H9 (cell line): ENCODE measurements at regions not wholly inside any gene's neighbourhood (a gene's known extent, or its start where the extent isn't known, plus 50 kb on each side); places are given as distances from the start of the nearest gene placed in this dataset.

Experiments
- DNase-seq: peaks from one replicate; pipeline ENCODE4 v3.0.0-alpha.2; 2017
- H2AFZ ChIP-seq: one replicate; pipeline ENCODE4 v1.6.1; 2013; ENCODE audit warnings: mild to moderate bottlenecking, low read length, control low read depth, moderate library complexity
- H2AK5ac ChIP-seq: 2 replicates; pipeline ENCODE4 v1.6.1; 2013; ENCODE audit warnings: low read length, control low read depth, mixed read lengths; ENCODE audit not compliant: insufficient read length
- H2BK120ac ChIP-seq: one replicate; pipeline ENCODE4 v1.6.1; 2013; ENCODE audit warnings: low read depth, mild to moderate bottlenecking, low read length, control low read depth, inconsistent platforms; ENCODE audit not compliant: poor library complexity, severe bottlenecking
- H2BK12ac ChIP-seq: 2 replicates; pipeline ENCODE4 v1.6.1; 2013; ENCODE audit warnings: low read length, control low read depth, mixed read lengths, low read depth; ENCODE audit not compliant: insufficient read length
- H2BK15ac ChIP-seq: 2 replicates; pipeline ENCODE4 v1.6.1; 2013; ENCODE audit warnings: low read depth, low read length, control low read depth
- H2BK20ac ChIP-seq: one replicate; pipeline ENCODE4 v1.6.1; 2013; ENCODE audit warnings: low read depth, mild to moderate bottlenecking, low read length, control low read depth, inconsistent platforms; ENCODE audit not compliant: poor library complexity, severe bottlenecking
- H2BK5ac ChIP-seq: 2 replicates; pipeline ENCODE4 v1.6.1; 2013; ENCODE audit warnings: low read length, control low read depth, mixed read lengths; ENCODE audit not compliant: insufficient read length
- H3K14ac ChIP-seq: 2 replicates; pipeline ENCODE4 v1.6.1; 2013; ENCODE audit warnings: low read length, control low read depth; ENCODE audit not compliant: insufficient read depth
- H3K18ac ChIP-seq: 2 replicates; pipeline ENCODE4 v1.6.1; 2013; ENCODE audit warnings: low read depth, mild to moderate bottlenecking, mixed read lengths, low read length, control low read depth; ENCODE audit not compliant: insufficient read length
- H3K23ac ChIP-seq: 2 replicates; pipeline ENCODE4 v1.6.1; 2013; ENCODE audit warnings: low read length, control low read depth, mixed read lengths, low read depth; ENCODE audit not compliant: insufficient read length
- H3K23me2 ChIP-seq: 2 replicates; pipeline ENCODE4 v1.6.1; 2013; ENCODE audit warnings: low read depth, mild to moderate bottlenecking, mixed read lengths, low read length, control low read depth; ENCODE audit not compliant: insufficient read length, poor library complexity, severe bottlenecking
- H3K27ac ChIP-seq: 2 replicates; pipeline ENCODE4 v1.5.1; 2013; ENCODE audit warnings: low read length, control low read depth, mixed read lengths, low read depth; ENCODE audit not compliant: insufficient read length
- H3K27me3 ChIP-seq: 2 replicates; pipeline ENCODE4 v1.6.1; 2013; ENCODE audit warnings: low read length, control low read depth, inconsistent platforms; ENCODE audit not compliant: insufficient read depth
- H3K4ac ChIP-seq: 2 replicates; pipeline ENCODE4 v1.6.1; 2013; ENCODE audit warnings: low read depth, mild to moderate bottlenecking, control low read depth, inconsistent platforms, low read length, moderate library complexity
- H3K4me1 ChIP-seq: 2 replicates; pipeline ENCODE4 v1.6.1; 2013; ENCODE audit warnings: low read length, control low read depth, inconsistent platforms; ENCODE audit not compliant: insufficient read depth
- H3K4me2 ChIP-seq: 2 replicates; pipeline ENCODE4 v1.6.1; 2013; ENCODE audit warnings: low read length, control low read depth, mixed read lengths; ENCODE audit not compliant: insufficient read length, insufficient read depth
- H3K56ac ChIP-seq: 2 replicates; pipeline ENCODE4 v1.6.1; 2013; ENCODE audit warnings: low read depth, mild to moderate bottlenecking, mixed read lengths, low read length, control low read depth; ENCODE audit not compliant: insufficient read length
- H3K79me1 ChIP-seq: 2 replicates; pipeline ENCODE4 v1.6.1; 2013; ENCODE audit warnings: low read depth, mild to moderate bottlenecking, moderate library complexity, low read length, control low read depth, inconsistent platforms; ENCODE audit not compliant: insufficient read depth, poor library complexity, severe bottlenecking
- H3K79me2 ChIP-seq: 2 replicates; pipeline ENCODE4 v1.6.1; 2013; ENCODE audit warnings: low read length, control low read depth, inconsistent platforms; ENCODE audit not compliant: insufficient read depth
- H3K9ac ChIP-seq: 2 replicates; pipeline ENCODE4 v1.6.1; 2013; ENCODE audit warnings: low read length, control low read depth, mixed read lengths; ENCODE audit not compliant: insufficient read length; ENCODE audit errors: extremely low read depth
- H3K9me3 ChIP-seq: one replicate; pipeline ENCODE4 v1.6.1; 2013; ENCODE audit warnings: low read depth, low read length, inconsistent platforms; ENCODE audit not compliant: control insufficient read depth
- H3T11ph ChIP-seq: one replicate; pipeline ENCODE4 v1.6.1; 2013; ENCODE audit warnings: mild to moderate bottlenecking, low read length, control low read depth, inconsistent platforms
- H4K20me1 ChIP-seq: one replicate; pipeline ENCODE4 v1.6.1; 2013; ENCODE audit not compliant: control insufficient read depth, insufficient read length, insufficient read depth
- H4K5ac ChIP-seq: 2 replicates; pipeline ENCODE4 v1.6.1; 2013; ENCODE audit warnings: low read depth, mild to moderate bottlenecking, mixed read lengths, low read length, control low read depth; ENCODE audit not compliant: insufficient read length
- H4K8ac ChIP-seq: replicated peaks from 2 replicates; pipeline ENCODE4 v1.6.1; 2013; ENCODE audit warnings: low read length, control low read depth, mixed read lengths, low read depth; ENCODE audit not compliant: insufficient read length
- H4K91ac ChIP-seq: 2 replicates; pipeline ENCODE4 v1.6.1; 2013; ENCODE audit warnings: low read depth, mild to moderate bottlenecking, moderate library complexity, mixed read lengths, low read length, control low read depth; ENCODE audit not compliant: insufficient read length
- H3K27ac Mint-ChIP-seq, 3 experiments: 2 replicates in 2 of 3; 3 replicates in 1 of 3; pipeline ENCODE4 v1.8.0; 2020 to 2021; ENCODE audit warnings: mixed read lengths in 3 of 3, mild to moderate bottlenecking in 1 of 3, moderate library complexity in 1 of 3
- H3K27me3 Mint-ChIP-seq: 2 replicates; pipeline ENCODE4 v1.8.0; 2021; ENCODE audit warnings: low read depth, mild to moderate bottlenecking, moderate library complexity, mixed read lengths
- H3K36me3 Mint-ChIP-seq, 3 experiments: 2 replicates in 2 of 3; 3 replicates in 1 of 3; pipeline ENCODE4 v1.8.0; 2020 to 2021; ENCODE audit warnings: low read depth in 3 of 3, mixed read lengths in 3 of 3; ENCODE audit not compliant: insufficient read depth in 1 of 3
- H3K4me1 Mint-ChIP-seq, 2 experiments: 2 replicates each; pipeline ENCODE4 v1.8.0; 2020; ENCODE audit warnings: mixed read lengths in 2 of 2
- H3K4me3 Mint-ChIP-seq, 2 experiments: 2 replicates in 1 of 2; 3 replicates in 1 of 2; pipeline ENCODE4 v1.8.0; 2020 to 2021; ENCODE audit warnings: mild to moderate bottlenecking in 2 of 2, mixed read lengths in 2 of 2, moderate library complexity in 1 of 2
- H3K9me3 Mint-ChIP-seq, 2 experiments: 2 replicates in 1 of 2; 3 replicates in 1 of 2; pipeline ENCODE4 v1.8.0; 2020; ENCODE audit warnings: mild to moderate bottlenecking in 2 of 2, mixed read lengths in 2 of 2, moderate library complexity in 1 of 2
- WGBS: extraction: QIAGEN DNeasy Blood & Tissue Kit; methylation state at CpG from one replicate; pipeline ENCODE4 v1.1.7; 2013; ENCODE audit warnings: missing lambda C conversion rate, low lambda C conversion rate, mixed read lengths; ENCODE audit not compliant: insufficient read length; ENCODE audit errors: extremely low coverage; 5-methylcytosine and 5-hydroxymethylcytosine counted together
- TF ChIP-seq, protein P1 (sequence below): fragments of 200-600 bp; sonication (generic); conservative IDR thresholded peaks from 3 replicates; pipeline ENCODE4 v1.8.0; 2021; ENCODE audit warnings: antibody characterized with exemption, mild to moderate bottlenecking

DNA sequence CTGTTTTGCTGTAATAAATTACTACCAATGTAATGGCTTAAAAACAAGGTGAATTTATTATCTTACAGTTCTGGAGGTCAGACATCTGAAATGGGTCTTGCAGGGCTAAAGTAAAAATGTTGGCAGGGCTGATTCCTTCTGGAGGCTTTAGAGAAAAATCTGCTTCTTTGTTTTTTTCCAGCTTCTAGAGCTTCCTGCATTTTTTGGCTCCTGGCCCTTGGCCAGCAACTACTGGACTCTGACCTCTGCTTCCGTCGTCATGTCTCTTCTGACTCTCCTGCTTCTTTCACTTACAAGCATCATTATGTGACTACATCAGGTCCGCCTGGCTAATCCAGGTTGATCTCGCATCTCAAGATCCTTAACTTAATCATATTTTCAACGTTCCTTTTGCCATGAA lies 350.9 kb downstream of the S1PR1 start:
- H2BK120ac ChIP-seq, result no peak overlapping the region
- no peaks in the 10 kb centered on the region for H3K23me2 ChIP-seq
- H4K8ac ChIP-seq, result no peak overlapping the region
- no peak overlapping the region for H3K18ac ChIP-seq
- no peak overlapping the region for H3T11ph ChIP-seq
- Mint-ChIP-seq H3K36me3 (no peaks in the 10 kb centered on the region; a peak in 1 of 7 replicates), H3K27ac (no peak overlapping the region; a peak in 1 of 7 replicates), H3K27me3 (no peaks in the 10 kb centered on the region), H3K4me1 (0 out of 4 replicates have a peak, but pooled peaks cover 0 to 3% of the 10 kb centered on the region in 2 experiments), H3K9me3 (no peaks in the 10 kb centered on the region), H3K4me3 (no peak overlapping the region)
- H3K27me3 ChIP-seq, result no peaks in the 10 kb centered on the region
- H3K56ac ChIP-seq, result no peak overlapping the region
- no peaks in the 10 kb centered on the region for H3K79me1 ChIP-seq
- TF ChIP-seq, protein P1, sequence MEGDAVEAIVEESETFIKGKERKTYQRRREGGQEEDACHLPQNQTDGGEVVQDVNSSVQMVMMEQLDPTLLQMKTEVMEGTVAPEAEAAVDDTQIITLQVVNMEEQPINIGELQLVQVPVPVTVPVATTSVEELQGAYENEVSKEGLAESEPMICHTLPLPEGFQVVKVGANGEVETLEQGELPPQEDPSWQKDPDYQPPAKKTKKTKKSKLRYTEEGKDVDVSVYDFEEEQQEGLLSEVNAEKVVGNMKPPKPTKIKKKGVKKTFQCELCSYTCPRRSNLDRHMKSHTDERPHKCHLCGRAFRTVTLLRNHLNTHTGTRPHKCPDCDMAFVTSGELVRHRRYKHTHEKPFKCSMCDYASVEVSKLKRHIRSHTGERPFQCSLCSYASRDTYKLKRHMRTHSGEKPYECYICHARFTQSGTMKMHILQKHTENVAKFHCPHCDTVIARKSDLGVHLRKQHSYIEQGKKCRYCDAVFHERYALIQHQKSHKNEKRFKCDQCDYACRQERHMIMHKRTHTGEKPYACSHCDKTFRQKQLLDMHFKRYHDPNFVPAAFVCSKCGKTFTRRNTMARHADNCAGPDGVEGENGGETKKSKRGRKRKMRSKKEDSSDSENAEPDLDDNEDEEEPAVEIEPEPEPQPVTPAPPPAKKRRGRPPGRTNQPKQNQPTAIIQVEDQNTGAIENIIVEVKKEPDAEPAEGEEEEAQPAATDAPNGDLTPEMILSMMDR, result no peak
- H2BK15ac ChIP-seq, result no peak overlapping the region
- DNase-seq, result no peak
- H3K4ac ChIP-seq, result no peak overlapping the region
- H2AK5ac ChIP-seq, result no peak overlapping the region
- H4K20me1 ChIP-seq, result no peaks in the 10 kb centered on the region
- no peak overlapping the region for H2BK20ac ChIP-seq
- H3K79me2 ChIP-seq, result no peaks in the 10 kb centered on the region
- no peak overlapping the region for H3K9ac ChIP-seq
- no peaks in the 10 kb centered on the region for H3K9me3 ChIP-seq
- H3K4me2 ChIP-seq, result no peak overlapping the region
- WGBS, result no CpG with 5 or more reads among the region's 5 CpGs
- H3K23ac ChIP-seq, result no peak overlapping the region
- H3K4me1 ChIP-seq, result no peaks in the 10 kb centered on the region
- no peak overlapping the region for H4K91ac ChIP-seq
- no peak overlapping the region for H2AFZ ChIP-seq
- no peak overlapping the region for H4K5ac ChIP-seq
- no peak overlapping the region for H2BK5ac ChIP-seq
- H3K14ac ChIP-seq, result no peak overlapping the region
- no peak overlapping the region for H3K27ac ChIP-seq
- no peak overlapping the region for H2BK12ac ChIP-seq
